NCI-H748 (cell line): ENCODE measurements at regions not wholly inside any gene's neighbourhood (a gene's known extent, or its start where the extent isn't known, plus 50 kb on each side); places are given as distances from the start of the nearest gene placed in this dataset.

Experiments used
- DNase-seq: peaks from one replicate; lab custom pipeline; 2025; ENCODE audit not compliant: unreplicated experiment; lab: John Stamatoyannopoulos, UW

- no peak for DNase-seq
Measured at GRCh38 chr5:117262572-117263131, 688.0 kb upstream of the SEMA6A start.

GRCh38 chr5:117261948-117262571 is 687.4 kb upstream of the SEMA6A start:
- no peak for DNase-seq

GRCh38 chr5:117255211-117256027 is 680.8 kb upstream of the SEMA6A start:
- peak; percentile 11 for DNase-seq

- no peak for DNase-seq
Measured at GRCh38 chr5:117252566-117252965, 677.9 kb upstream of the SEMA6A start.

- no peak for DNase-seq
Measured at GRCh38 chr5:117249086-117249815, 674.6 kb upstream of the SEMA6A start.

- no peak for DNase-seq
Measured at GRCh38 chr5:117246424-117246823, 671.8 kb upstream of the SEMA6A start.

GRCh38 chr5:117245130-117245529 is 670.5 kb upstream of the SEMA6A start:
- DNase-seq, result no peak

GRCh38 chr5:117242028-117242427 is 667.4 kb upstream of the SEMA6A start:
- DNase-seq, result no peak

GRCh38 chr5:117236941-117237340 is 662.3 kb upstream of the SEMA6A start:
- DNase-seq, result no peak

GRCh38 chr5:117235786-117236185 is 661.2 kb upstream of the SEMA6A start:
- DNase-seq, result no peak

GRCh38 chr5:117230375-117230774 is 655.8 kb upstream of the SEMA6A start:
- DNase-seq, result no peak

GRCh38 chr5:117220730-117221129 is 646.1 kb upstream of the SEMA6A start:
- no peak for DNase-seq

- DNase-seq, result no peak
Measured at GRCh38 chr5:117218789-117219188, 644.2 kb upstream of the SEMA6A start.

- no peak for DNase-seq
Measured at GRCh38 chr5:117212866-117213265, 638.2 kb upstream of the SEMA6A start.

- no peak for DNase-seq
Measured at GRCh38 chr5:117210796-117211195, 636.2 kb upstream of the SEMA6A start.

GRCh38 chr5:117209479-117209878 is 634.9 kb upstream of the SEMA6A start:
- no peak for DNase-seq

- DNase-seq, result no peak
Measured at GRCh38 chr5:117207088-117207668, 632.6 kb upstream of the SEMA6A start.

GRCh38 chr5:117205894-117206293 is 631.3 kb upstream of the SEMA6A start:
- DNase-seq, result no peak

- DNase-seq, result no peak
Measured at GRCh38 chr5:117204926-117205869, 630.6 kb upstream of the SEMA6A start.

GRCh38 chr5:117204404-117204803 is 629.8 kb upstream of the SEMA6A start:
- DNase-seq, result no peak
